Adrenal gland (tissue), 9 donors: ENCODE measurements at regions not wholly inside any gene's neighbourhood (a gene's known extent, or its start where the extent isn't known, plus 50 kb on each side); places are given as distances from the start of the nearest gene placed in this dataset.
A peak's percentile ranks its signal among the peaks of the same experiment; 100 is the strongest.

Source experiments
- DNase-seq, 7 donors: peaks; one replicate each; pipeline ENCODE4 v3.0.0-alpha.2; 2019 to 2020
- H3K27ac ChIP-seq, 5 donors: fragments of 200-600 bp; sonication (generic) in 4 of 5; 1 replicate in 3 of 5; 2 replicates in 2 of 5; pipeline versions ENCODE4 v1.5.1 to v1.8.0; 2016 to 2020; ENCODE audit warnings: mild to moderate bottlenecking in 1 of 5
- H3K27me3 ChIP-seq: fragments of 200-600 bp; 2 replicates; pipeline ENCODE4 v1.8.0; 2021
- H3K36me3 ChIP-seq, 2 donors: fragments of 200-600 bp; replicated peaks in 1 of 2; 1 replicate in 1 of 2; 2 replicates in 1 of 2; pipeline versions ENCODE4 v1.5.1 to v1.8.0; 2018 to 2022
- H3K4me1 ChIP-seq, 2 donors: fragments of 200-600 bp; replicated peaks in 1 of 2; 1 replicate in 1 of 2; 2 replicates in 1 of 2; pipeline versions ENCODE4 v1.5.1 to v1.8.0; 2018 to 2021
- H3K4me3 ChIP-seq, 4 donors: fragments of 200-600 bp; sonication (generic) in 3 of 4; one replicate each; pipeline ENCODE4 v1.5.1; 2016 to 2018
- H3K9me3 ChIP-seq, 3 donors: fragments of 200-600 bp; sonication (generic) in 1 of 3; replicated peaks in 1 of 3; 1 replicate in 2 of 3; 2 replicates in 1 of 3; pipeline versions ENCODE4 v1.5.1 to v1.8.0; 2016 to 2021
- CTCF ChIP-seq, 6 experiments: fragments of 450-650 bp in 4 of 6; fragments of 200-600 bp in 2 of 6; sonication (generic) in 1 of 6; IDR thresholded peaks; 1 replicate in 5 of 6; 2 replicates in 1 of 6; pipeline versions ENCODE4 v1.5.1 to v1.8.0; 2016 to 2021; ENCODE audit warnings: antibody characterized with exemption in 6 of 6, mild to moderate bottlenecking in 2 of 6, moderate library complexity in 1 of 6
- POLR2A ChIP-seq, 2 donors: fragments of 450-650 bp; IDR thresholded peaks; one replicate each; pipeline ENCODE4 v1.6.1; 2017; ENCODE audit warnings: antibody characterized with exemption in 2 of 2, mild to moderate bottlenecking in 2 of 2, moderate library complexity in 1 of 2
- WGBS, 4 donors: extraction: QIAGEN DNeasy Blood & Tissue Kit in 2 of 4; methylation state at CpG; one replicate each; pipeline versions ENCODE4 v1.1.5 to v1.1.7; 2013 to 2017; 5-methylcytosine and 5-hydroxymethylcytosine counted together
- intact Hi-C, 2 donors: fragments of 100-400 bp; cut with DNase I; formaldehyde crosslinking; loops; one replicate each; pipeline versions ENCODE4 v1.14.1 to v1.15.0; 2022 to 2023
- donor health status: healthy with polysubstance abuse.
- donor health status: Bipolar disorder and iron deficiency.
- donor health status: DM: yes; HTN: yes; CAD: no.
- donor health status: DM: no; HTN: no; CAD: no.
- donor health status: DM: no; HTN: no; CAD: no.

GRCh38 chr1:213374369-213374768 lies 323.3 kb downstream of the RPS6KC1 start:
- peak; percentile 55 to 80 (median 67) for DNase-seq
- intact Hi-C loops, result loop anchor here in 1 of 2 donors (10.0 kb wide), 1 partner anchor 750 kb away; no protein-coding TSS in a partner anchor
- TF ChIP-seq CTCF (IDR thresholded peaks at IDR 0.05) (peak; percentile 66 to 89 (median 80)), POLR2A (IDR thresholded peaks at IDR 0.05) (no peak)

GRCh38 chr1:213375002-213375401 lies 324.0 kb downstream of the RPS6KC1 start:
- Histone ChIP-seq H3K36me3 (no peaks in the 10 kb centered on the region), H3K4me3 (no peak overlapping the region), H3K27me3 (no peaks in the 10 kb centered on the region), H3K27ac (no peak overlapping the region), H3K9me3 (no peaks in the 10 kb centered on the region), H3K4me1 (no peaks in the 10 kb centered on the region)
- intact Hi-C loops, result loop anchor here (5.0 to 10.0 kb wide), 2 partner anchors 747 to 750 kb away; no protein-coding TSS in a partner anchor
- no peak for DNase-seq
- TF ChIP-seq POLR2A (IDR thresholded peaks at IDR 0.05) (no peak), CTCF (IDR thresholded peaks at IDR 0.05) (no peak)
- 91 to 97% (median 94%) methylated on average over 4 of the region's 4 CpGs for WGBS, 4 donors

More at GRCh38 chr1:213374369-213374768, 323.3 kb downstream of the RPS6KC1 start:
- no peak overlapping the region for H3K27ac ChIP-seq
- no peaks in the 10 kb centered on the region for H3K27me3 ChIP-seq
- 21 to 24% (median 23%) methylated on average over 5 of the region's 5 CpGs for WGBS, 4 donors
- no peaks in the 10 kb centered on the region for H3K36me3 ChIP-seq
- no peak overlapping the region for H3K4me3 ChIP-seq
- H3K9me3 ChIP-seq, result no peaks in the 10 kb centered on the region
- H3K4me1 ChIP-seq, result no peaks in the 10 kb centered on the region

- Histone ChIP-seq H3K36me3 (no peaks in the 10 kb centered on the region), H3K4me1 (no peaks in the 10 kb centered on the region), H3K27ac (no peak overlapping the region), H3K9me3 (no peaks in the 10 kb centered on the region), H3K4me3 (no peak overlapping the region), H3K27me3 (no peaks in the 10 kb centered on the region)
- intact Hi-C loops, result loop anchor here (5.0 to 10.0 kb wide), 2 partner anchors 745 to 748 kb away; no protein-coding TSS in a partner anchor
- 58 to 77% (median 63%) methylated on average over 8 of the region's 8 CpGs for WGBS, 4 donors
- DNase-seq, result no peak
- TF ChIP-seq POLR2A (IDR thresholded peaks at IDR 0.05) (no peak), CTCF (IDR thresholded peaks at IDR 0.05) (no peak)
Observed at GRCh38 chr1:213376862-213377372, 325.9 kb downstream of the RPS6KC1 start.

- DNase-seq, result no peak
- Histone ChIP-seq H3K9me3 (no peaks in the 10 kb centered on the region), H3K36me3 (no peaks in the 10 kb centered on the region), H3K4me1 (no peaks in the 10 kb centered on the region), H3K4me3 (no peak overlapping the region), H3K27me3 (no peaks in the 10 kb centered on the region), H3K27ac (no peak overlapping the region)
- intact Hi-C loops, result no loop called here
- TF ChIP-seq POLR2A (IDR thresholded peaks at IDR 0.05), result no peak
- no peak for TF ChIP-seq CTCF (IDR thresholded peaks at IDR 0.05)
- WGBS, 4 donors, result 86 to 94% (median 89%) methylated on average over 11 of the region's 11 CpGs
Observed at GRCh38 chr1:213380865-213381264, 329.8 kb downstream of the RPS6KC1 start.
